ENCODE measurements at regions not wholly inside any gene's neighbourhood (a gene's known extent, or its start where the extent isn't known, plus 50 kb on each side); places are given as distances from the start of the nearest gene placed in this dataset.

DNA sequence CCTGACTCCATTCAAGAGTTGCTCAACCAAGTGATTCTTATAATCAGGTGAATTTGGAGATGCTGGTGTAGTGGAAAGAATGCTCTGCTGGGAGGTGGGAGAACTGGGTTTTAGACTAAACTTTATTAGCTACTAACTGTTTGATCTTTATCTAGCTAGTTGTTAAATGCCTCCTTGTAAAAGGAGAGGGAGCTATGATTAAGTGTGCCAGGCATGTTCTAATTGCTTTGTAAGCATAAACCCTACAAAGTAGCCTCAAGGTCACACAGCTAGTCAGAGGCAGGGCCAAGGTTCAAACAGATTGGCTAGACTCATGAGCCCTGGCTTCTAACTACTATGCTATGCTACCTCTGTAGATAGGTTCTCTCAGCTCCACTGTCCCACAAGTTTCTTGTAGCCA lies 105.5 kb downstream of the NXPE2 start:
- TF ChIP-seq CTCF (IDR thresholded peaks at IDR 0.05) (no peak), POLR2A (IDR thresholded peaks at IDR 0.05) (no peak), EP300 (IDR thresholded peaks at IDR 0.05) (no peak), POLR2AphosphoS5 (IDR thresholded peaks at IDR 0.05) (no peak)
